ENCODE measurements at regions not wholly inside any gene's neighbourhood (a gene's known extent, or its start where the extent isn't known, plus 50 kb on each side); places are given as distances from the start of the nearest gene placed in this dataset.

DNA sequence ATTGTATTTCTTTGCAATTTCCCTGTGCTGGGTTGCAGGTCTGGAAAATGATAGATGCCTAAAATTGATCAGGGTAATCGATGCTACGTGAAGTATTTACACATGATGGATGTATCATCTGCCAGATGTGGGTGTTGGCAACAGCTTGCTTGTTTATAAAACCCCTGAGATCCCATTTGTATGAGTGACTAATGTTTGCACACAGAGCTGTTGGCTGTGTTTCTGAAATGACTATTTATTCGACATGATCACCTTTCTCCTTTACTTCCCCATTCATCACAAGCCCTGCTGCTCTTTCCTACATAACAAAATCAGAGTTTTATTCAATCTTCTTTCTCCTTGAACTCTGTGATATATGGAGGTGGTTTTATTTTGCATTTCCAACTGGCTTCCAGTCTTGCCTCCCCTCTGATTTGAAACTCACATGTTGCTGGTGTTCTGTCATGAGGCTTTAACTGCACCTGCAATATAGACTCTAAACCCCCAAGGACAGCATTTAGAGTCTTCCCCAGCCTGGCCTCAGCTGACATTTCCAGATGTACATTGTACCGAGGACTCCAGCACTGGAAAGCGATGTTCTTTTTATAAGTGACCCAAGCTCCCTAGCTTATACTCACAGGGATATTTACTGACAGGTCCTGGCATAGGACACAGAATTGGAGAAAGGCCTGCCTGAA is 50.7 kb upstream of the SHB start:
- no peak for DNase-seq

DNA sequence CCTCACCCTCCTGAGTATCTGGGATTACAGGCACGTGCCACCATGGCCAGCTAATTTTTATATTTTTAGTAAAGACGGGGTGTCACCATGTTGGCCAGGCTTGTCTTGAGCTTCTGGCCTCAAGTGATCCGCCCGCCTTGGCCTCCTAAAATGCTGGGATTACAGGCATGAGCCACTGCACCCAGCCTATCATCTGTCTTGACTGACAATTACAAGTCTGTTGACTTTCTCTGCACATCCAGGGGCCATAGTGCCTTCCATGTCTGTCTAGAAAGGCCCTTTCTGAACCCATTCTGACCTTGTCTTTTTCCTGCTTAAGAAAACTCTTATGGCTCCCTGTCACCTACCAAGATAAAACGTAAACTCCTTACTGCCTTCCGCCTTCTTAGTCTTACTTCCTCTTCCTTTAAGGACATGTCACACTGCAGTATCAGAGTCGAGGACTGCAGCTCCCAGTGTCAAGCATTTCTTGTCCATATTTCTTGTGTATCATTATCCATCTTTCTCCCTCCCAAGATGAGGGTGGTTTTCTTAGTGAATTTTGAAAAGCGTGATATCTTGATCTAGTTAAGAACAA is 49.9 kb upstream of the SHB start:
- no peak for DNase-seq
